Spleen (tissue), 11 donors: ENCODE measurements at regions not wholly inside any gene's neighbourhood (a gene's known extent, or its start where the extent isn't known, plus 50 kb on each side); places are given as distances from the start of the nearest gene placed in this dataset.
"Not testable (repeated sequence)": the region's sequence is repeated elsewhere in the genome, so short reads cannot be mapped to it uniquely, and the experiment has no call there.

Source experiments
- DNase-seq: peaks from one replicate; pipeline ENCODE4 v3.0.0-alpha.2; 2020
- H3K27ac ChIP-seq, 8 donors: fragments of 200-600 bp; sonication (generic) in 7 of 8; 1 replicate in 4 of 8; 2 replicates in 4 of 8; pipeline versions ENCODE4 v1.5.0 to v1.8.0; 2016 to 2021; ENCODE audit warnings: inconsistent platforms in 4 of 8, mild to moderate bottlenecking in 4 of 8, moderate library complexity in 1 of 8
- H3K27me3 ChIP-seq, 7 donors: fragments of 200-600 bp; sonication (generic) in 6 of 7; replicated peaks in 1 of 7; 1 replicate in 4 of 7; 2 replicates in 3 of 7; pipeline versions ENCODE4 v1.5.0 to v1.8.0; 2016 to 2021; ENCODE audit warnings: inconsistent platforms in 3 of 7, mild to moderate bottlenecking in 1 of 7
- H3K36me3 ChIP-seq, 6 donors: fragments of 200-600 bp; sonication (generic) in 5 of 6; 1 replicate in 4 of 6; 2 replicates in 2 of 6; pipeline versions ENCODE4 v1.5.0 to v1.8.0; 2016 to 2021; ENCODE audit warnings: inconsistent platforms in 2 of 6
- H3K4me1 ChIP-seq, 6 donors: fragments of 200-600 bp; sonication (generic) in 5 of 6; 1 replicate in 3 of 6; 2 replicates in 3 of 6; pipeline versions ENCODE4 v1.5.0 to v1.8.0; 2016 to 2021; ENCODE audit warnings: inconsistent platforms in 3 of 6
- H3K4me3 ChIP-seq, 8 donors: fragments of 200-600 bp; sonication (generic) in 7 of 8; 1 replicate in 4 of 8; 2 replicates in 4 of 8; pipeline versions ENCODE4 v1.5.0 to v1.8.0; 2016 to 2021; ENCODE audit warnings: inconsistent platforms in 4 of 8, mild to moderate bottlenecking in 4 of 8, moderate library complexity in 2 of 8
- H3K9me3 ChIP-seq, 8 donors: fragments of 200-600 bp; sonication (generic) in 7 of 8; 1 replicate in 4 of 8; 2 replicates in 4 of 8; pipeline versions ENCODE4 v1.5.0 to v1.8.0; 2016 to 2021; ENCODE audit warnings: inconsistent platforms in 4 of 8
- POLR2A ChIP-seq, 3 donors: fragments of 450-650 bp; IDR thresholded peaks; one replicate each; pipeline ENCODE4 v1.5.1; 2017; ENCODE audit warnings: antibody characterized with exemption in 3 of 3, mild to moderate bottlenecking in 1 of 3
- POLR2AphosphoS5 ChIP-seq, 3 donors: sonication (generic); formaldehyde crosslinking; IDR thresholded peaks; one replicate each; pipeline ENCODE4 v1.5.1; 2017; ENCODE audit warnings: antibody characterized with exemption in 3 of 3
- WGBS, 5 donors: extraction: QIAGEN DNeasy Blood & Tissue Kit in 3 of 5; methylation state at CpG; one replicate each; pipeline versions ENCODE4 v1.1.5 to v1.1.7; 2013 to 2018; 5-methylcytosine and 5-hydroxymethylcytosine counted together
- intact Hi-C: fragments of 100-400 bp; cut with DNase I; formaldehyde crosslinking; loops from one replicate; pipeline ENCODE4 v1.15.0; 2023; ENCODE audit warnings: low total_unique reads
- TF ChIP-seq, protein P1 (sequence below), 11 experiments: fragments of 200-600 bp in 7 of 11; fragments of 450-650 bp in 4 of 11; sonication (generic) in 4 of 11; IDR thresholded peaks in 8 of 11; conservative IDR thresholded peaks in 3 of 11; 1 replicate in 7 of 11; 2 replicates in 4 of 11; pipeline versions ENCODE4 v1.4.0 to v1.8.0; 2016 to 2021; ENCODE audit warnings: antibody characterized with exemption in 11 of 11, inconsistent platforms in 4 of 11, mild to moderate bottlenecking in 1 of 11
- donor health status: healthy with polysubstance abuse.
- donor health status: DM: no; HTN: no; CAD: no; lungs with moderate emphysema.
- donor health status: DM: no; HTN: no; CAD: no.
- donor health status: Bipolar disorder and iron deficiency.
- donor health status: healthy.
- donor health status: DM: no; HTN: no; CAD: no.
- donor health status: DM: yes; HTN: yes; CAD: no.

DNA sequence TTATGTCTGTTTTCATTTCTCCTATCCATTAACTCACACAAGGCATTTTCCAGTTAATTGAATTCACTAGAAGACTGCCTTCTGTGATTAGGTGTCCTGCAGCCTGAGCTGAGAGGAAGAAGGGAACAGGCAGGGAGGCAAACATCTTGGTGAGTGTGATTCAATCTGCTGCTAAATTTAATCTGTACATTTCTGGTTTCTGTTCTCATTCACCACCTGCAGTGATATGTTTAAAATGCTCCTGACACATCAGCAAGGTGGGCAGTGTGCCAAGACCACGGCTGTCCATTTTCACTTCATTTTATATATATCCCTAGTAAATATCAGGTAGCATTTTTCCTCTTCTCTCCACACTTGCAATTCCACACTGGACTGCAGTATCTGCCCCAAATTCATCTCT, 416.5 kb downstream of the TMEM135 start:
- 3 to 7% (median 4%) methylated on average over 1 of the region's 1 CpG for WGBS, 5 donors
- intact Hi-C loops: no loop called here
- DNase-seq: no peak
- Histone ChIP-seq H3K4me1 (no peaks in the 10 kb centered on the region), H3K9me3 (no peaks in the 10 kb centered on the region), H3K27ac (no peak overlapping the region), H3K27me3 (no peaks in the 10 kb centered on the region), H3K36me3 (no peaks in the 10 kb centered on the region), H3K4me3 (no peak overlapping the region)
- TF ChIP-seq POLR2AphosphoS5 (IDR thresholded peaks at IDR 0.05): no peak
- TF ChIP-seq POLR2A (IDR thresholded peaks at IDR 0.05): no peak
- TF ChIP-seq, protein P1, sequence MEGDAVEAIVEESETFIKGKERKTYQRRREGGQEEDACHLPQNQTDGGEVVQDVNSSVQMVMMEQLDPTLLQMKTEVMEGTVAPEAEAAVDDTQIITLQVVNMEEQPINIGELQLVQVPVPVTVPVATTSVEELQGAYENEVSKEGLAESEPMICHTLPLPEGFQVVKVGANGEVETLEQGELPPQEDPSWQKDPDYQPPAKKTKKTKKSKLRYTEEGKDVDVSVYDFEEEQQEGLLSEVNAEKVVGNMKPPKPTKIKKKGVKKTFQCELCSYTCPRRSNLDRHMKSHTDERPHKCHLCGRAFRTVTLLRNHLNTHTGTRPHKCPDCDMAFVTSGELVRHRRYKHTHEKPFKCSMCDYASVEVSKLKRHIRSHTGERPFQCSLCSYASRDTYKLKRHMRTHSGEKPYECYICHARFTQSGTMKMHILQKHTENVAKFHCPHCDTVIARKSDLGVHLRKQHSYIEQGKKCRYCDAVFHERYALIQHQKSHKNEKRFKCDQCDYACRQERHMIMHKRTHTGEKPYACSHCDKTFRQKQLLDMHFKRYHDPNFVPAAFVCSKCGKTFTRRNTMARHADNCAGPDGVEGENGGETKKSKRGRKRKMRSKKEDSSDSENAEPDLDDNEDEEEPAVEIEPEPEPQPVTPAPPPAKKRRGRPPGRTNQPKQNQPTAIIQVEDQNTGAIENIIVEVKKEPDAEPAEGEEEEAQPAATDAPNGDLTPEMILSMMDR (IDR thresholded peaks at IDR 0.05 in 8 of 11, conservative IDR thresholded peaks at IDR 0.05 in 3 of 11): no peak

DNA sequence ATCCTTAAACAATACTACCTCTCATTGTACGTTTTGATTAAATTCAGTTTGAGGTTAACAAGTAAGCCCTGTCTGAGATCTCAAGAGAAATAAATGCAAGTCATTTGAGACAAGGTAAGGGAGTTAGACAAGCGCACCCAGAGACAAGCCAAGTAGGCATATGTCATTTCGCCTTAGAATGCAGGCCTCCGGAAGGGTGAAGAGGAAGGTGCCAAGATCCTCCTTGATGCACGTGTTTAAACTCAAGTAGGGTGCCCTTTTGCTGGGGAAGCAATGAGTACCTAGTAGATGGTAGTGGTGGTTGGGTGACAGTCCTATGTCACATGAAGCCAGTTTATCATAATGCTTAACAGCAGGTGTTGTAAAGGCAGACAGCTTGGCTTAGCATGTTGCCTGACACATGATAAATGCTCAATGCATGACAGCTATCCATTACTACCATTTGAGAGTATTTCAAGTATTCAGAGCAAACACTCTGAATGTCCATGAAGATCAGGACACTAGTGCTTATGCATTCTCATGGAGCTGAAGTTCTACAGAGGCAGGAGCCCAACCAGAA, 415.9 kb downstream of the TMEM135 start:
- no peak for DNase-seq
- Histone ChIP-seq H3K27ac (peak overlapping the region in 1 of 8 donors; percentile 6), H3K4me1 (no peaks in the 10 kb centered on the region), H3K27me3 (no peaks in the 10 kb centered on the region), H3K36me3 (no peaks in the 10 kb centered on the region), H3K9me3 (no peaks in the 10 kb centered on the region), H3K4me3 (no peak overlapping the region)
- 83 to 92% (median 88%) methylated on average over 5 of the region's 5 CpGs for WGBS, 5 donors
- TF ChIP-seq POLR2A (IDR thresholded peaks at IDR 0.05) (no peak), POLR2AphosphoS5 (IDR thresholded peaks at IDR 0.05) (no peak)
- TF ChIP-seq, protein P1 (IDR thresholded peaks at IDR 0.05 in 8 of 11, conservative IDR thresholded peaks at IDR 0.05 in 3 of 11): no peak
- intact Hi-C loops: no loop called here

DNA sequence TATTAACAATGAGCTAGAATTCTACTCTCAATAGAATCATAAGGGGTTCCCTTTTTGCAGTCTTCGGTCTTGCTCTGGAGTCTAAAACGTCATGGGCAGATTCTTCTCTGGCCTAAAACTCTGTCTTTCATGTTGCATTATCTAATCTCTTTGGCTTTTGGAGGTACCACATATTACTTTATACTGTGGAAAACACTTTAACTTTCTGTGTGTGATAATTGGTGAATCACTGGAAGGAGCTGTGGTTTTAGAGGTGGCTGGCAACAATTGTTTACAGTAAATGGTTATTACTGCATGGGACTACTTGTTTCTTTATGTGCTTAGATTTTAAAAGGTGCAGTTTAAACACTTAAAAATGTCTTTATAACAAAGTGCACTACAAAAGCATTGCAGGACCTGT, 414.3 kb downstream of the TMEM135 start:
- H3K4me3 ChIP-seq, DNase-seq, H3K27ac ChIP-seq, H3K36me3 ChIP-seq, intact Hi-C loops, H3K9me3 ChIP-seq, H3K27me3 ChIP-seq, H3K4me1 ChIP-seq: not testable (repeated sequence)
- WGBS, 5 donors: 83 to 92% (median 84%) methylated on average over 2 of the region's 2 CpGs

DNA sequence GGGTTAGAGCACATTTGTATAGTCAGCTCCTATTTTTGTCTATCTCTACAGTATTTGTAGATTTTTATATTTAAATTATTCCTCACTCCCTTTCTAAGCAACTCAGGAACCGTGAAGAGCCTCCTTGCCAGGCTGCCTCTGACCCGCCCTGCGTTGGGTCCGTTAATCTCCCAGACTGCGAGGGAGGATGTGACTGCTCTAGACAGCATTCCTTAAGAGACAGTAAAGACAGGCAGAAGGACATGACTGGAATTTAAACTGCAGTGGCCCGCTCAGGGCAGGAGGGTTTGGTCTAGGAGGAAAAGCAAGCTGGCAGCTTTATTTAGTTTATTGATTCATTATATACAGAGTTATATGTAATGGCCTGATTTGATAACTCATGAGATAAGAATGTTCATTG, 413.7 kb downstream of the TMEM135 start:
- WGBS, 5 donors: 75 to 93% (median 81%) methylated on average over 6 of the region's 6 CpGs
- TF ChIP-seq POLR2A (IDR thresholded peaks at IDR 0.05) (no peak), POLR2AphosphoS5 (IDR thresholded peaks at IDR 0.05) (no peak)
- TF ChIP-seq, protein P1 (IDR thresholded peaks at IDR 0.05 in 8 of 11, conservative IDR thresholded peaks at IDR 0.05 in 3 of 11): no peak

DNA sequence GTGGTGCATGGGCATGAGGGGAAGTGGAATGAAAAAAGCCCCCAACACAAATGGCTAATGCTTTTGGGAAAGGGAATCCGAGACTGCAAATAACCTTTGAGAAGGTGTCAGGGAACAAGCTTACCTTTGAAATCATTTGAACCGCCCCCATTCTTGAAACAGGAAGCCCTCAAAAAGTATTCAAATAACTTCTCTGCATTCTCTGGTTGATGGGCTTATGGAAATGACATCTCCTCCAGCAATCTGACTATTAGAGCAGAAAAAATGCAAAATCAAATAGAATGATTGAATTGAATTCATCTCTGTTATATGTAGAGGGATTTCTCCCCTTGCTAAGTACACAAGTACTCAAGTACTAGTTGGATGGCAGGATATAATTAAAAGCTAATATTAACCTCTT, 409.9 kb downstream of the TMEM135 start:
- TF ChIP-seq, protein P1 (IDR thresholded peaks at IDR 0.05 in 8 of 11, conservative IDR thresholded peaks at IDR 0.05 in 3 of 11): no peak
- no peak for TF ChIP-seq POLR2AphosphoS5 (IDR thresholded peaks at IDR 0.05)
- WGBS, 5 donors: 68 to 85% (median 77%) methylated on average over 2 of the region's 2 CpGs
- Histone ChIP-seq H3K27ac (no peak overlapping the region), H3K36me3 (no peaks in the 10 kb centered on the region), H3K9me3 (no peaks in the 10 kb centered on the region), H3K4me3 (no peak overlapping the region), H3K27me3 (no peaks in the 10 kb centered on the region), H3K4me1 (no peaks in the 10 kb centered on the region)
- no peak for DNase-seq
- intact Hi-C loops: no loop called here

More for the DNA sequence above, 413.7 kb downstream of the TMEM135 start:
- Histone ChIP-seq H3K27ac (no peak overlapping the region), H3K36me3 (no peaks in the 10 kb centered on the region), H3K9me3 (no peaks in the 10 kb centered on the region), H3K4me1 (no peaks in the 10 kb centered on the region), H3K27me3 (no peaks in the 10 kb centered on the region), H3K4me3 (no peak overlapping the region)
- intact Hi-C loops: no loop called here
- DNase-seq: no peak
